NAMALWA (cell line): ENCODE measurements at regions not wholly inside any gene's neighbourhood (a gene's known extent, or its start where the extent isn't known, plus 50 kb on each side); places are given as distances from the start of the nearest gene placed in this dataset.
"Not testable (repeated sequence)": the region's sequence is repeated elsewhere in the genome, so short reads cannot be mapped to it uniquely, and the experiment has no call there.

Source experiments
- DNase-seq: peaks from one replicate; pipeline ENCODE4 v3.0.0-alpha.2; 2015; ENCODE audit warnings: low spot score

- no peak for DNase-seq
Observed at GRCh38 chr13:55572862-55573261, 1567.9 kb upstream of the PRR20A start.

- no peak for DNase-seq
Observed at GRCh38 chr13:55573565-55573964, 1567.2 kb upstream of the PRR20A start.

GRCh38 chr13:55576389-55576788 is 1564.3 kb upstream of the PRR20A start:
- no peak for DNase-seq

- DNase-seq = no peak
Observed at GRCh38 chr13:55577082-55577846, 1563.5 kb upstream of the PRR20A start.

GRCh38 chr13:55577847-55578210 is 1562.9 kb upstream of the PRR20A start:
- no peak for DNase-seq

GRCh38 chr13:55582294-55582693 is 1558.4 kb upstream of the PRR20A start:
- DNase-seq = not testable (repeated sequence)

GRCh38 chr13:55583953-55584593 is 1556.6 kb upstream of the PRR20A start:
- DNase-seq = no peak

- no peak for DNase-seq
Observed at GRCh38 chr13:55602784-55603183, 1537.9 kb upstream of the PRR20A start.

- DNase-seq = no peak
Observed at GRCh38 chr13:55606045-55606665, 1534.6 kb upstream of the PRR20A start.

- DNase-seq = no peak
Observed at GRCh38 chr13:55613429-55614187, 1527.1 kb upstream of the PRR20A start.

- no peak for DNase-seq
Observed at GRCh38 chr13:55615081-55615480, 1525.6 kb upstream of the PRR20A start.

GRCh38 chr13:55617241-55617640 is 1523.5 kb upstream of the PRR20A start:
- no peak for DNase-seq

- no peak for DNase-seq
Observed at GRCh38 chr13:55627221-55627620, 1513.5 kb upstream of the PRR20A start.

GRCh38 chr13:55632402-55632801 is 1508.3 kb upstream of the PRR20A start:
- no peak for DNase-seq

- no peak for DNase-seq
Observed at GRCh38 chr13:55649485-55649884, 1491.2 kb upstream of the PRR20A start.

GRCh38 chr13:55652657-55653056 is 1488.1 kb upstream of the PRR20A start:
- no peak for DNase-seq

GRCh38 chr13:55653497-55653896 is 1487.2 kb upstream of the PRR20A start:
- no peak for DNase-seq

GRCh38 chr13:55654243-55654642 is 1486.5 kb upstream of the PRR20A start:
- DNase-seq = no peak

GRCh38 chr13:55660264-55660663 is 1480.5 kb upstream of the PRR20A start:
- DNase-seq = not testable (repeated sequence)

GRCh38 chr13:55660851-55661250 is 1479.9 kb upstream of the PRR20A start:
- no peak for DNase-seq

- no peak for DNase-seq
Observed at GRCh38 chr13:55661505-55661904, 1479.2 kb upstream of the PRR20A start.

GRCh38 chr13:55664178-55664577 is 1476.5 kb upstream of the PRR20A start:
- no peak for DNase-seq

GRCh38 chr13:55669051-55669450 is 1471.7 kb upstream of the PRR20A start:
- no peak for DNase-seq
